GM23338 (cell line): ENCODE measurements at regions not wholly inside any gene's neighbourhood (a gene's known extent, or its start where the extent isn't known, plus 50 kb on each side); places are given as distances from the start of the nearest gene placed in this dataset.

Experiments used
- ATAC-seq: fragments of 200-7000 bp; cut with Tn5 transposase; 3 replicates; pipeline ENCODE4 v1.9.1; 2020
- DNase-seq: peaks from one replicate; pipeline ENCODE4 v3.0.0-alpha.2; 2015; ENCODE audit warnings: low spot score
- H2AFZ ChIP-seq: fragments of 200-600 bp; sonication (generic); 2 replicates; pipeline ENCODE4 v1.8.0; 2016; ENCODE audit warnings: antibody characterized with exemption, mild to moderate bottlenecking, moderate library complexity
- H3F3A ChIP-seq: fragments of 200-600 bp; sonication (generic); replicated peaks from 2 replicates; pipeline ENCODE4 v1.8.0; 2017; ENCODE audit warnings: antibody characterized with exemption, mixed run types, low read depth
- H3K27ac ChIP-seq: fragments of 200-600 bp; sonication (generic); 2 replicates; pipeline ENCODE4 v1.6.1; 2016; ENCODE audit warnings: low read depth
- H3K27me3 ChIP-seq: fragments of 200-600 bp; sonication (generic); 2 replicates; pipeline ENCODE4 v1.8.0; 2016; ENCODE audit warnings: mild to moderate bottlenecking, mixed run types, moderate library complexity; ENCODE audit not compliant: insufficient read depth
- H3K36me3 ChIP-seq: fragments of 200-600 bp; sonication (generic); 2 replicates; pipeline ENCODE4 v1.8.0; 2016; ENCODE audit warnings: mild to moderate bottlenecking; ENCODE audit not compliant: insufficient read depth
- H3K4me1 ChIP-seq: fragments of 200-600 bp; sonication (generic); 2 replicates; pipeline ENCODE4 v1.8.0; 2016; ENCODE audit warnings: mild to moderate bottlenecking, moderate library complexity; ENCODE audit not compliant: insufficient read depth
- H3K4me2 ChIP-seq: fragments of 200-600 bp; sonication (generic); 2 replicates; pipeline ENCODE4 v1.7.1; 2017; ENCODE audit warnings: mixed run types
- H3K4me3 ChIP-seq: fragments of 200-600 bp; sonication (generic); 2 replicates; pipeline ENCODE4 v1.6.1; 2016; ENCODE audit warnings: mixed run types
- H3K79me2 ChIP-seq: fragments of 200-600 bp; sonication (generic); replicated peaks from 2 replicates; pipeline ENCODE4 v1.8.0; 2017; ENCODE audit warnings: mild to moderate bottlenecking; ENCODE audit not compliant: insufficient read depth
- H3K9me2 ChIP-seq: fragments of 200-600 bp; sonication (generic); 2 replicates; pipeline ENCODE4 v1.8.0; 2017; ENCODE audit not compliant: insufficient read depth
- H4K20me1 ChIP-seq: fragments of 200-600 bp; sonication (generic); replicated peaks from 2 replicates; pipeline ENCODE4 v1.8.0; 2017; ENCODE audit warnings: mild to moderate bottlenecking; ENCODE audit not compliant: insufficient read depth
- H3K27ac Mint-ChIP-seq: 2 replicates; pipeline ENCODE4 v1.8.0; 2020; ENCODE audit warnings: inconsistent platforms, mild to moderate bottlenecking, moderate library complexity, mixed read lengths
- H3K27me3 Mint-ChIP-seq: 3 replicates; pipeline ENCODE4 v1.8.0; 2022; ENCODE audit warnings: low read depth, mild to moderate bottlenecking, moderate library complexity, mixed read lengths, inconsistent platforms; ENCODE audit not compliant: insufficient read depth, poor library complexity
- H3K36me3 Mint-ChIP-seq: 3 replicates; pipeline ENCODE4 v1.8.0; 2021; ENCODE audit warnings: low read depth, mild to moderate bottlenecking, inconsistent platforms, moderate library complexity, mixed read lengths
- H3K4me1 Mint-ChIP-seq: 3 replicates; pipeline ENCODE4 v1.8.0; 2020; ENCODE audit warnings: mild to moderate bottlenecking, inconsistent platforms, mixed read lengths
- H3K4me3 Mint-ChIP-seq: 3 replicates; pipeline ENCODE4 v1.8.0; 2021; ENCODE audit warnings: moderate library complexity, mild to moderate bottlenecking, inconsistent platforms, mixed read lengths
- H3K9me3 Mint-ChIP-seq: 3 replicates; pipeline ENCODE4 v1.8.0; 2020; ENCODE audit warnings: moderate library complexity, mild to moderate bottlenecking, inconsistent platforms, mixed read lengths
- CREB1 ChIP-seq: fragments of 250-450 bp; sonication (Bioruptor Pico); IDR thresholded peaks from 2 replicates; pipeline ENCODE4 v1.5.0; 2020; ENCODE audit warnings: low read depth, mild to moderate bottlenecking, moderate library complexity
- CTCF ChIP-seq, 2 experiments: fragments of 200-600 bp in 1 of 2; sonication (generic) in 1 of 2; conservative IDR thresholded peaks; 2 replicates each; pipeline versions ENCODE4 v1.5.1 to v1.6.1; 2016 to 2017; ENCODE audit warnings: antibody characterized with exemption in 2 of 2, low read depth in 2 of 2, mild to moderate bottlenecking in 2 of 2, moderate library complexity in 1 of 2
- ETS1 ChIP-seq: IDR thresholded peaks from 2 replicates; pipeline ENCODE4 v1.6.1; 2016; ENCODE audit warnings: antibody characterized with exemption
- EZH2 ChIP-seq: fragments of 200-600 bp; sonication (generic); IDR thresholded peaks from one replicate; pipeline ENCODE4 v1.8.0; 2017; ENCODE audit warnings: antibody characterized with exemption, mild to moderate bottlenecking, low read depth; ENCODE audit not compliant: unreplicated experiment
- EZH2phosphoT487 ChIP-seq: fragments of 200-600 bp; sonication (generic); IDR thresholded peaks from one replicate; pipeline ENCODE4 v1.8.1; 2018; ENCODE audit warnings: antibody characterized with exemption; ENCODE audit not compliant: unreplicated experiment
- JUNB ChIP-seq: IDR thresholded peaks from one replicate; pipeline ENCODE4 v1.6.1; 2016; ENCODE audit warnings: antibody characterized with exemption; ENCODE audit not compliant: unreplicated experiment
- NANOG ChIP-seq: IDR thresholded peaks from 2 replicates; pipeline ENCODE4 v1.6.1; 2016; ENCODE audit warnings: antibody characterized with exemption, borderline replicate concordance
- POLR2AphosphoS5 ChIP-seq: IDR thresholded peaks from 2 replicates; pipeline ENCODE4 v1.6.1; 2016; ENCODE audit warnings: antibody characterized with exemption, low read depth
- REST ChIP-seq: IDR thresholded peaks from one replicate; pipeline ENCODE4 v1.6.1; 2018; ENCODE audit warnings: antibody characterized with exemption; ENCODE audit not compliant: unreplicated experiment
- STAT1 ChIP-seq: IDR thresholded peaks from one replicate; pipeline ENCODE4 v1.6.1; 2016; ENCODE audit warnings: antibody characterized with exemption; ENCODE audit not compliant: unreplicated experiment
- ZNF114 ChIP-seq: fragments of 250-450 bp; sonication (Bioruptor Pico); IDR thresholded peaks from 2 replicates; pipeline ENCODE4 v1.5.0; 2020; ENCODE audit warnings: mild to moderate bottlenecking, moderate library complexity
- ZNF331 ChIP-seq: fragments of 250-450 bp; sonication (Bioruptor Pico); IDR thresholded peaks from 2 replicates; pipeline ENCODE4 v1.5.0; 2020; ENCODE audit warnings: low read depth, mild to moderate bottlenecking, moderate library complexity
- ZNF462 ChIP-seq: fragments of 250-450 bp; sonication (Bioruptor Pico); IDR thresholded peaks from 2 replicates; pipeline ENCODE4 v1.5.0; 2020; ENCODE audit warnings: mild to moderate bottlenecking, moderate library complexity

GRCh38 chr13:50205581-50205980, 190.3 kb downstream of the KCNRG start:
- H3K36me3 ChIP-seq = no peaks in the 10 kb centered on the region
- no peak overlapping the region for H2AFZ ChIP-seq
- H3K27me3 ChIP-seq = no peaks in the 10 kb centered on the region
- no peaks in the 10 kb centered on the region for H3K36me3 Mint-ChIP-seq
- H4K20me1 ChIP-seq = 0 out of 2 replicates have a peak, but pooled peaks cover 3% of the 10 kb centered on the region
- no peak overlapping the region for H3K27ac ChIP-seq
- no peak for DNase-seq
- no peaks in the 10 kb centered on the region for H3K9me3 Mint-ChIP-seq
- TF ChIP-seq STAT1 (no peak), JUNB (no peak), EZH2phosphoT487 (no peak), NANOG (no peak), ZNF114 (CRISPR knock-in tag) (no peak), POLR2AphosphoS5 (no peak), REST (no peak), CREB1 (CRISPR knock-in tag) (no peak), CTCF (conservative IDR thresholded peaks at IDR 0.05; ENCODE audit: low read depth in 2 of 2) (no peak), EZH2 (no peak), ZNF462 (no peak), ETS1 (no peak), ZNF331 (no peak)
- no peak overlapping the region for H3K4me3 Mint-ChIP-seq
- peaks cover 12% of the 10 kb centered on the region; the same call in 1 of the 2 replicates for H3K4me1 ChIP-seq
- H3K4me3 ChIP-seq = no peak overlapping the region
- H3F3A ChIP-seq = no peaks in the 10 kb centered on the region
- ATAC-seq = no peak
- no peaks in the 10 kb centered on the region for H3K79me2 ChIP-seq
- H3K9me2 ChIP-seq = no peaks in the 10 kb centered on the region
- H3K27ac Mint-ChIP-seq = no peak overlapping the region
- no peak overlapping the region for H3K4me2 ChIP-seq
- H3K27me3 Mint-ChIP-seq = peaks cover 7% of the 10 kb centered on the region
- H3K4me1 Mint-ChIP-seq = peaks cover 25% of the 10 kb centered on the region
